K562 (cell line): ENCODE measurements at regions not wholly inside any gene's neighbourhood (a gene's known extent, or its start where the extent isn't known, plus 50 kb on each side); places are given as distances from the start of the nearest gene placed in this dataset.

ENCODE experiments used
- BRCA1 ChIP-seq, 2 experiments: fragments of 450-650 bp in 1 of 2; sonication (generic) in 1 of 2; formaldehyde crosslinking in 1 of 2; IDR thresholded peaks; 2 replicates each; pipeline versions ENCODE4 v1.5.0 to v1.6.1; 2017 to 2020; ENCODE audit warnings: mild to moderate bottlenecking in 1 of 2, missing genetic modification reagents in 1 of 2
- GMEB1 ChIP-seq: fragments of 250-450 bp; sonication (Bioruptor Pico); IDR thresholded peaks from 2 replicates; pipeline ENCODE4 v1.4.0; 2020; ENCODE audit warnings: mild to moderate bottlenecking
- HES1 ChIP-seq: fragments of 450-650 bp; IDR thresholded peaks from 2 replicates; pipeline ENCODE4 v1.6.1; 2016; ENCODE audit warnings: low read depth, mild to moderate bottlenecking, moderate library complexity
- MBD1 ChIP-seq: fragments of 250-450 bp; sonication (Bioruptor Pico); IDR thresholded peaks from 2 replicates; pipeline ENCODE4 v1.8.0; 2022; ENCODE audit warnings: inconsistent platforms
- SAFB2 ChIP-seq: fragments of 200-400 bp; formaldehyde crosslinking; IDR thresholded peaks from 2 replicates; pipeline ENCODE4 v1.6.1; 2018; ENCODE audit warnings: borderline replicate concordance, low read length, low read depth, moderate library complexity; ENCODE audit not compliant: severe bottlenecking
- SIN3A ChIP-seq, 2 experiments: fragments of 150-350 bp in 1 of 2; IDR thresholded peaks; 2 replicates each; pipeline ENCODE4 v1.6.1; 2011 to 2016; ENCODE audit warnings: borderline replicate concordance in 2 of 2, low read depth in 2 of 2, low read length in 2 of 2, mild to moderate bottlenecking in 2 of 2, moderate library complexity in 2 of 2; ENCODE audit not compliant: control insufficient read depth in 1 of 2
- SLC30A9 ChIP-seq: fragments of 250-450 bp; sonication (Bioruptor Pico); IDR thresholded peaks from 2 replicates; pipeline ENCODE4 v1.8.0; 2022; ENCODE audit warnings: mild to moderate bottlenecking, moderate library complexity
- SNRNP70 ChIP-seq: fragments of 200-400 bp; formaldehyde crosslinking; optimal IDR thresholded peaks from 2 replicates; pipeline ENCODE3; 2017; ENCODE audit warnings: low read depth, low read length
- ZNF444 ChIP-seq: fragments of 250-450 bp; sonication (Bioruptor Pico); IDR thresholded peaks from 2 replicates; pipeline ENCODE4 v1.4.0; 2020; ENCODE audit warnings: mild to moderate bottlenecking, moderate library complexity
- ZNF584 ChIP-seq: fragments of 200-800 bp; sonication (Bioruptor generic); IDR thresholded peaks from 2 replicates; pipeline ENCODE4 v1.6.1; 2016; ENCODE audit warnings: low read depth, mild to moderate bottlenecking, missing genetic modification characterization, missing compliant biosample characterization

GRCh38 chr6:87791029-87791428 is 89.0 kb upstream of the AKIRIN2 start (continued):
- no peak for TF ChIP-seq GMEB1 (CRISPR knock-in tag)
- TF ChIP-seq SAFB2, result no peak
- no peak for TF ChIP-seq MBD1 (CRISPR knock-in tag)
- no peak for TF ChIP-seq ZNF584
- no peak for TF ChIP-seq SLC30A9
- no peak for TF ChIP-seq BRCA1 (IDR thresholded peaks at IDR 0.05)
- TF ChIP-seq BRCA1 (CRISPR knock-in tag; IDR thresholded peaks at IDR 0.05), result no peak
- no peak for TF ChIP-seq ZNF444 (CRISPR knock-in tag)
- TF ChIP-seq SNRNP70, result no peak
- no peak for TF ChIP-seq HES1
- TF ChIP-seq SIN3A (IDR thresholded peaks at IDR 0.05; ENCODE audit: borderline replicate concordance in 2 of 2, control insufficient read depth in 1 of 2, low read depth in 2 of 2, low read length in 2 of 2), result no peak
- TF ChIP-seq, all 486 proteins: peak for 0
